Muscle layer of duodenum (tissue), 2 donors: ENCODE measurements at regions not wholly inside any gene's neighbourhood (a gene's known extent, or its start where the extent isn't known, plus 50 kb on each side); places are given as distances from the start of the nearest gene placed in this dataset.

Source experiments
- H3K27ac ChIP-seq: one replicate; pipeline ENCODE4 v1.7.0; 2013; ENCODE audit warnings: mild to moderate bottlenecking, low read length
- H3K27me3 ChIP-seq: one replicate; pipeline ENCODE4 v1.7.0; 2013; ENCODE audit warnings: low read depth, mild to moderate bottlenecking, control low read depth, low read length
- H3K36me3 ChIP-seq, 2 donors: one replicate each; pipeline ENCODE4 v1.7.0; 2013; ENCODE audit warnings: low read length in 2 of 2, control low read depth in 1 of 2, mild to moderate bottlenecking in 1 of 2; ENCODE audit not compliant: insufficient read depth in 2 of 2, control insufficient read depth in 1 of 2
- H3K4me1 ChIP-seq, 2 donors: one replicate each; pipeline ENCODE4 v1.7.0; 2013; ENCODE audit warnings: low read length in 2 of 2, mild to moderate bottlenecking in 2 of 2, control low read depth in 1 of 2, moderate library complexity in 1 of 2; ENCODE audit not compliant: insufficient read depth in 2 of 2, control insufficient read depth in 1 of 2
- H3K4me3 ChIP-seq, 2 donors: one replicate each; pipeline ENCODE4 v1.7.0; 2013; ENCODE audit warnings: low read length in 2 of 2, low read depth in 1 of 2, mild to moderate bottlenecking in 1 of 2
- H3K9me3 ChIP-seq, 2 donors: one replicate each; pipeline ENCODE4 v1.7.0; 2013; ENCODE audit warnings: low read length in 2 of 2, control low read depth in 1 of 2, mild to moderate bottlenecking in 1 of 2; ENCODE audit not compliant: control insufficient read depth in 1 of 2
- donor health status: healthy.

- Histone ChIP-seq H3K27me3 (no peaks in the 10 kb centered on the region), H3K4me1 (no peaks in the 10 kb centered on the region), H3K27ac (no peak overlapping the region), H3K9me3 (no peaks in the 10 kb centered on the region), H3K4me3 (no peak overlapping the region), H3K36me3 (no peaks in the 10 kb centered on the region)
Observed at GRCh38 chr12:131478468-131478867, 232.4 kb upstream of the SFSWAP start.

- Histone ChIP-seq H3K36me3 (no peaks in the 10 kb centered on the region), H3K4me1 (no peaks in the 10 kb centered on the region), H3K9me3 (no peaks in the 10 kb centered on the region), H3K27me3 (no peaks in the 10 kb centered on the region), H3K4me3 (no peak overlapping the region), H3K27ac (no peak overlapping the region)
Observed at GRCh38 chr12:131482199-131482598, 228.7 kb upstream of the SFSWAP start.

GRCh38 chr12:131482686-131483085, 228.2 kb upstream of the SFSWAP start:
- Histone ChIP-seq H3K4me3 (no peak overlapping the region), H3K27ac (no peak overlapping the region), H3K36me3 (no peaks in the 10 kb centered on the region)

GRCh38 chr12:131486451-131487230, 224.2 kb upstream of the SFSWAP start:
- Histone ChIP-seq H3K4me1 (no peaks in the 10 kb centered on the region), H3K9me3 (no peaks in the 10 kb centered on the region), H3K36me3 (no peaks in the 10 kb centered on the region), H3K27ac (no peak overlapping the region), H3K27me3 (no peaks in the 10 kb centered on the region), H3K4me3 (no peak overlapping the region)

More at GRCh38 chr12:131482686-131483085, 228.2 kb upstream of the SFSWAP start:
- H3K27me3 ChIP-seq, result no peaks in the 10 kb centered on the region
- no peaks in the 10 kb centered on the region for H3K4me1 ChIP-seq
- H3K9me3 ChIP-seq, result no peaks in the 10 kb centered on the region

GRCh38 chr12:131487388-131488124, 223.3 kb upstream of the SFSWAP start:
- Histone ChIP-seq H3K4me3 (no peak overlapping the region), H3K36me3 (no peaks in the 10 kb centered on the region), H3K4me1 (no peaks in the 10 kb centered on the region), H3K27ac (no peak overlapping the region), H3K27me3 (no peaks in the 10 kb centered on the region), H3K9me3 (no peaks in the 10 kb centered on the region)

- no peak overlapping the region for H3K27ac ChIP-seq
- H3K4me3 ChIP-seq, result no peak overlapping the region
- no peaks in the 10 kb centered on the region for H3K9me3 ChIP-seq
- H3K27me3 ChIP-seq, result no peaks in the 10 kb centered on the region
- no peaks in the 10 kb centered on the region for H3K36me3 ChIP-seq
- H3K4me1 ChIP-seq, result no peaks in the 10 kb centered on the region
Observed at GRCh38 chr12:131489718-131490117, 221.2 kb upstream of the SFSWAP start.

- Histone ChIP-seq H3K27ac (no peak overlapping the region), H3K4me3 (no peak overlapping the region), H3K36me3 (no peaks in the 10 kb centered on the region), H3K27me3 (no peaks in the 10 kb centered on the region), H3K4me1 (no peaks in the 10 kb centered on the region), H3K9me3 (no peaks in the 10 kb centered on the region)
Observed at GRCh38 chr12:131491155-131491554, 219.7 kb upstream of the SFSWAP start.

- H3K9me3 ChIP-seq, result no peaks in the 10 kb centered on the region
Observed at GRCh38 chr12:131491916-131492490, 218.9 kb upstream of the SFSWAP start.

GRCh38 chr12:131493068-131493826, 217.6 kb upstream of the SFSWAP start:
- Histone ChIP-seq H3K27me3 (no peaks in the 10 kb centered on the region), H3K36me3 (no peaks in the 10 kb centered on the region), H3K9me3 (no peaks in the 10 kb centered on the region), H3K27ac (no peak overlapping the region), H3K4me3 (no peak overlapping the region), H3K4me1 (no peaks in the 10 kb centered on the region)

More at GRCh38 chr12:131491916-131492490, 218.9 kb upstream of the SFSWAP start:
- no peaks in the 10 kb centered on the region for H3K27me3 ChIP-seq
- H3K36me3 ChIP-seq, result no peaks in the 10 kb centered on the region
- no peaks in the 10 kb centered on the region for H3K4me1 ChIP-seq
- no peak overlapping the region for H3K4me3 ChIP-seq
- H3K27ac ChIP-seq, result no peak overlapping the region

- Histone ChIP-seq H3K36me3 (no peaks in the 10 kb centered on the region), H3K27me3 (no peaks in the 10 kb centered on the region), H3K9me3 (no peaks in the 10 kb centered on the region), H3K27ac (no peak overlapping the region), H3K4me3 (no peak overlapping the region), H3K4me1 (no peaks in the 10 kb centered on the region)
Observed at GRCh38 chr12:131494216-131494615, 216.7 kb upstream of the SFSWAP start.
